Left lobe of liver (tissue), 2 donors: ENCODE measurements at regions not wholly inside any gene's neighbourhood (a gene's known extent, or its start where the extent isn't known, plus 50 kb on each side); places are given as distances from the start of the nearest gene placed in this dataset.
"Not testable (repeated sequence)": the region's sequence is repeated elsewhere in the genome, so short reads cannot be mapped to it uniquely, and the experiment has no call there.

Source experiments
- ATAC-seq: fragments of 200-7000 bp; cut with Tn5 transposase; one replicate; pipeline ENCODE4 v1.9.1; 2020; ENCODE audit warnings: mild to moderate bottlenecking, moderate library complexity
- DNase-seq: peaks from one replicate; pipeline ENCODE4 v3.0.0-alpha.2; 2020; ENCODE audit warnings: low spot score
- donor health status: DM: no; HTN: no; CAD: no; lungs with moderate emphysema.
- donor health status: DM: no; HTN: yes; CAD: no.

DNA sequence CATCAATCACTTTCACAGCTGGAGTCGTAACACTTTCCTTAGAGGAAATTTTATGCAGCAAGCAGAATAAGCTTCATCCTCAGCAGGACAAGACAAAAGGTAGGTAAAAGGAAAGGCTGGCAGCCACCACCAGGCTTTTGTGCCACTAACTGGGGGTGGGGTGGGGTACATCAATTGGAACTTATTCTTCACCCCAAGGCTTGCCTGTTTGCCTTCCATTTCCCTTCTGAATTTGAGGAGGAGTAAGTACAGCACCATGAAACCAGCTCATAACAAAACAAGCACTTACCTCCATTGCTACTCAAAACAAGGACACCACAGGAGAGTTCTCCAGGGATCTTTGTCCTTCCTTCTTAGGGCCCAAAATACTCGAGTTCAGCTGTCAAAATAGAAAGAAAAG, 296.8 kb downstream of the ARRDC4 start:
- no peak for ATAC-seq
- DNase-seq: no peak

GRCh38 chr15:98263787-98264186, 303.3 kb downstream of the ARRDC4 start:
- DNase-seq: no peak
- ATAC-seq: no peak

- DNase-seq: no peak
- no peak for ATAC-seq
These were observed 305.8 kb downstream of the ARRDC4 start for GRCh38 chr15:98266295-98266694.

- ATAC-seq (no peak), DNase-seq (no peak)
These were observed 307.7 kb downstream of the ARRDC4 start for GRCh38 chr15:98268163-98268562.

- DNase-seq (no peak), ATAC-seq (no peak)
These were observed 312.1 kb downstream of the ARRDC4 start for GRCh38 chr15:98272625-98273024.

DNA sequence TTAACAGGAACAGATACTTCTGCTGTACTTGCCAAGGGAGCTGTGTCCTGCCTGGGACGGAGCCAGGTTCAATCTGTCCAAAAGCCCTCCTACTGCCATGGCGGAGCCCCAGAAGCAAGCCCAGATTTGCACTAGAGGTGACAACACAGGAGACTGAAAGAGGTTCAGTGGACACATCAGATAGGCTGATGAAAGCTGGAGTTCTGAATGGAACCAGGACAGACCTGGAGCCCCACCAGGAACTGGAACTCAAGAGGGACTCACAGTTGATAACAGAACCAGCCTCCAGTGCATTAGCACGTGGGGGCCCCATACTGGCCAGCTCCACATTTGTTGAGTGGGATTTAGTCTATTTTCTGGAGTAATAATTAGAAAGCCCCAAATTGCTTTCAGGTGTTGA, 315.5 kb downstream of the ARRDC4 start:
- ATAC-seq: no peak

GRCh38 chr15:98277602-98278001, 317.1 kb downstream of the ARRDC4 start:
- ATAC-seq: no peak
- no peak for DNase-seq

More for the DNA sequence above, 315.5 kb downstream of the ARRDC4 start:
- DNase-seq: no peak

DNA sequence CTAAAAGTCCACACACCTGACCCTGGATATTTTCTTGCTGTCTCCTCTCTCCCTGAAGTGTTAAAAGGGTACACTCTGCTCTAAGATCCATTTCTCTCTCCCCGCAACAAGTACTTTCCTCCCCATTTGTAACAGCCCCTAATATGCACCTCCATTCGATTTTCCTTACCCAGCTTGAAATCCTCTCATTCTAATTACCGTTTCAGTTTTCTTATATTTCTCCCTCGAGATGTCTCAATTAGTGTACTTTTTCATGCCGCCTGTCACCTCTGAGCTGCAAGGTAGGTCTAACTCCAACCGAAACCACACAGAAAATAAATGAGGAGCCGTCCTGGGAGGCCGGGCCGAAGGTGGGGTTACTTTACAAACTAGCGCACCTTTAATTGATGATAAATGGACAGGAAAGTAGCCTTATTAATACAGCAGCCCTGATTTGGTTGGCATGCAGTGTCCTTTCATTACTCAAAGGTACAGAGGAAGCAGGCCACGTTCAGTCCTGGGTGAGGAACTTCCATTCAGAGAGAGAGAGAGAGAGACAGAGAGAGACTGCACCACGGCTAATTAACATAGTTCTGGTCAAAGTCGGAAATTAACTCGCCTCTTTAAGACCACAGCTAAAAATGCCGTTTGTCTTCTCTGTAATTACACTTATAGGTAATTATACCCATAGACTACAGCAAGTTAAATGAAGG, 319.9 kb downstream of the ARRDC4 start:
- DNase-seq (no peak), ATAC-seq (no peak)

DNA sequence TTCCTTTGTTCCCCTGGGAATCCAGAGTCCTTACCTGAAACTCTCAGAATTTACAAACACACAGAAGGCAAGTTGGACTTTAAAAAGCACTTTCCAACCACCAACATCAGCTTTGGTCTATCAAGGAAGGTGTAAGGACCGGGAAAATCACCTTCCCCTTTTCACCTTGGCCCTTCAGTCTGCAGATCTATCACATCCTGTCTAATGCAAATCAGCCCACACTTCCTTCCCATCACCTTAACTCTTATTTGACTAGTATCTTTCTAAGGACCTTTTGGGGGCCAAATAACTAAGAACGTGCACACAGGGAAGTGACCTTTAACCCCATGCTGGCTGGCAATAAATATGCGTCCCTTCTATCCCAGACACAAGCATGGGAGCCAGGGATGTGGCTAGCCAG, 320.6 kb downstream of the ARRDC4 start:
- no peak for DNase-seq

GRCh38 chr15:98282656-98283332, 322.3 kb downstream of the ARRDC4 start:
- no peak for ATAC-seq
- DNase-seq: no peak

More for the DNA sequence above, 320.6 kb downstream of the ARRDC4 start:
- ATAC-seq: no peak

DNA sequence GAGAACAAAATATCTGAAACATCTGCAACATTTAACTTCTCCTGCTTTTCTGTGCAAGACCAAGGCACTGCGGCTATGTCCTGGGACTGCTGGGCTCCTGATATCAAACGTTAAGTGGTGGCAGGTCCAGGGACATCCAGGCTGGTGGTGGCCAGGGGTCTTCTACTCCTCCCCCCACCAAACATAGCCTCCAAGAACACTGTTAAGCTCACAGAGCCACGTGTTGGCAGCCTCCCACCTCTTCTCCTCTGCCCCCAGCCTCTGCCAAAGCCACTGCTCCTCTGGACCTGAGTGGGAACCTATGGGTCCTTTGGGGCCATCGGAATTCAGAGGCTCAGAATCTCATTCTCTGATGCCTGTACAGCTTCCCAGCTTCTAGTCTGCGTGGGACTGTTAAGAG, 325.7 kb downstream of the ARRDC4 start:
- ATAC-seq (no peak), DNase-seq (no peak)

- ATAC-seq: no peak
- no peak for DNase-seq
These were observed 326.3 kb downstream of the ARRDC4 start for GRCh38 chr15:98286831-98287230.

DNA sequence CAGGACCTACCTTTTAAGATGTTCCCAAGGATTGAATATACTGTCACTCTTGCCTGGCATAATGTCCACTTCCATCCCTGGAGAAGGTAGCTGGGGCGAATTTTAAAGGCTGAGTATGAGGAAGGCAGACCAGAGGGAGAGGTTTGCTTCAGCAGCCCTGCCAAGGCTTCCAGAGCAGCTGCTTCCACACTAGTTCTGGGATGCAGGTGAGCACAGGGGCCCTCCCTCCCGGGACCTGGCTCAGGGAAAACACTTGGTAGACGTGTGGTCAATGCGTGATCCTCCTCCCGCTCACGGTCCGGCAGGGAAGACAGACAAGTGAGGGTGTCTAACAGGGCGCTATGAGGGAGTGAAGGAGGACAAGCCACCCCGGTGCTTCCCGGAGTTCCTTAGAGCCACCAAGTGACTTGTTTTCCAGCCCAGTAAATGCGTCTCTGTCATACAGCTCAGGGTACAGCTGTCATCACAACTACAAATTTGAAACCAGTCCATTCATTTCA, 327.6 kb downstream of the ARRDC4 start:
- ATAC-seq: no peak
- DNase-seq: no peak

GRCh38 chr15:98289747-98290146, 329.2 kb downstream of the ARRDC4 start:
- no peak for DNase-seq
- no peak for ATAC-seq

DNA sequence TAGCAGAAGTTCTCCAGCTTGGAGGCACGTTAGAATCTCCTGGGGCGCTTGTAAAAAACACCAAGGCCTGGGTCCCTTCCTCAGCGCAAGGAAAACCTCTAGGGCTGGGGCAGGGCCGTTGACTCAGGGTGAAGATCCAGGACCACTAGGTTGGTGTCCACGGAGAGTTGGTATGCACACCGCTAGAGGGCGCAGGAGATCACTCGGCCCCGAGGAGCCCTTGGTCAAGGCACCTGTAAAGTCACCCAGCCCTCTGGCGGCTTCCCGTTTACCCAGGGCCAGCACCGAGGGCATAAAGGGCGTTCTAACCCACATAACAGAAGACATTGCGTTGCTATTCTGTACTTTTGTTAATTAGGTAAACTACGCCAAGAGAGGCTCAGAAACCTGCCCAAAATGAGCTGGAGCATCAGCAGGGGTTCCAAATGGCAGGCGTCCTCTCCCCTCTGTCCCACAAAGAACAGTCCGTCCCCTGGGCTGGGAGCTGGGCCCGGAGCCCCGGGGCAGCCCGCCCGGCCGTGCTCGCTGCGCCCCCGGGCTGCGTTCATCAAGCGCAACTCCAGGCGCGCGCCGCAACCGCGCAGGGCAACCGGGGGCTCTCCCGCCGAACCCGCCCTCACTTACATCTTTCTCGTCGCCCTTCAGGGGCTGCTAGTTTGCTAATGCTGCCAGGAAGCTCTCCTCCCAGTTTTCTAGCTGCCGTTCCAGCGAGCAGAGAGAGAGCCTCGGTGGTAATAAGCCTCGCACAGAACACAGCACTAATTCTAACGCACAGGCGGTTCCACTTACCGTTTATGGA, 332.1 kb downstream of the ARRDC4 start:
- no peak for DNase-seq
- peak; percentile 80 for ATAC-seq

- no peak for DNase-seq
- no peak for ATAC-seq
These were observed 333.6 kb downstream of the ARRDC4 start for GRCh38 chr15:98294126-98294525.

GRCh38 chr15:98295101-98295759, 334.7 kb downstream of the ARRDC4 start:
- ATAC-seq: peak; percentile 72
- DNase-seq: not testable (repeated sequence)

DNA sequence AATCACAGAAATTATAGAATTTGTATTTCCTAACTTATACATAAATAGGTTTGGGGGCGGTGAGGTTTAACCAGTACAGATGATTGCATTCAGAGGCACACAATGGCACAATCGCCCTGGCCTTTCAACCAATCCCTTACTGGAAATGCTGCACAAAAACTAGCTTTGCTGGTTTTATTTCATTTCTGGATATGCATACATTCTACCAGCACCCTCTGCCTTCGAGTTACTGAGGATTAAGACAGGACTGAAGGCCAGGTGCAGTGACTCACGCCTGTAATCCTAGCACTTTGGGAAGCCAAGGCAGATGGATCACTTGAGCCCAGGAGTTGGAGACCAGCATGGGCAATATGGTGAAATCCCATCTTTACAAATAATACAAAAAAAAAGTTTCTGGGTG, 336.1 kb downstream of the ARRDC4 start:
- ATAC-seq (no peak), DNase-seq (no peak)

DNA sequence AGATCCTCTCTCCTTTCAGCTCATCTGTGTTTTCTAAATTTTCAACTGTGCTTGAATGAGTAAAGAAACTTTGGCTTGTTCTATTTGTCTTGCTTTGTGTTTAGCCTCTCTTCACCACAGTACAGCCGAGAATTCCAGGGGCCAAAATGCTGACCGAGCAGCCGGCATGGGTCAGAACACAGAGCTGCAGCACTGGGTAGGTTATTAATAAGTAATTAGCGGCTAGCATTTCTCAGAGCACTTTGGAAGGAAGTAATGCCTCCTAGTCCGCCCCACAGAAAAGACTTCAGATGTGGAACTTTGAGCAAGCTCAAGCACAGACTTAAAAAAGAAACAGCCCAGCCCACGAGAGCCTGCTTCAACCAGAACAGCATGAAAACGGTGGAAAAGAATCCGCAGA, 343.9 kb downstream of the ARRDC4 start:
- DNase-seq: no peak
- no peak for ATAC-seq

DNA sequence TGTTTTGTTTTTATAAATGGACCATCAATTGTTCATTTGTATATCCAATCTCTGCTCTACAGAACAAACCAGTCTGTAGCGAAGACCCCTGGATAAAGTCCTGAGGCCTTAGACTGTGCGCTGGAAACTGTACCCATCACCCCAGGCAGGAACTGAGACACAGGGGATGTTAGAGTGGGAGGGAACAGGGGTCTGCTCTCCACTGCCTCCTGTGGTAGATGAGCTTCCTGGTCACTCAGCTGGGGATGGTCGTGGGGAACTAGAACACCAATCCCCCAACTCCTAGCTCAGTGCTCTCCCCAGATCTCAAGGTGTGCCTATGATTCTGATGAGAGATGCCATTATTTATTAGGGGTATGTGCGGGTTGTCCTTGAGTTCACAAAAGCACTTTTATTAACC, 340.2 kb upstream of the IGF1R start:
- ATAC-seq (no peak), DNase-seq (no peak)

DNA sequence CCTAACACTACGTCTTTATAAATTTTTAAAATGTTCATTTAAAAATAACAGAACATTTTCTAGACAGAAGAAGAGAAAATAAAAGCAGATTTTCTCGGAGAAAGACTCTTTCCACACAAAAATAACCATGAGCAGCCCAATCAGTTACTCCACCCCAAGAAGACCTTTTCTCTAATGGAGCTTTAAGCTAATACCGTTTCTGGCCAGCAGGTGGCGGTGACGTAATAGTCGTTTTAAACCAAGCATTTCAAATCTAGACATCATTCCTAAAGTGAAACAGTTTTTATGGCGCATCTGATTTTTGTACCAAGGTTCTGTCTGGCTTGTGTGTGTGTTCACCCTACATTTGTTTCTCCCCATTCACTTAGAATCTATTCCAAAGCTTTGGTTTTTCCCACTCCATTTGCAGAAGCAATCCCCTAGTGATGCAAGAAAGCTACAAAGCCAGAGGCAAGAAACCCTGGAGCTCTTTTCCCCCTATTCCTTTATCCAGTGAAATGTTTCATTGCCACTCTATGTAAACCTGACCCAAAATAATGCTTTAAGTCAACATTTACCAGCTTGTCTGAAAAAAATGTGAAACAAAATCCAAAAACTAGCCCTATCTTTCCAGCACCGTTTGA, 336.7 kb upstream of the IGF1R start:
- DNase-seq: peak; percentile 66
- ATAC-seq: peak; percentile 85
